A673 (cell line): ENCODE measurements at regions not wholly inside any gene's neighbourhood (a gene's known extent, or its start where the extent isn't known, plus 50 kb on each side); places are given as distances from the start of the nearest gene placed in this dataset.

Source experiments
- CTCF ChIP-seq: fragments of 300-800, 200-600 bp; sonication (generic); conservative IDR thresholded peaks from 2 replicates; pipeline ENCODE4 v1.5.1; 2017; ENCODE audit warnings: low read depth, mild to moderate bottlenecking, antibody characterized with exemption, low read length, moderate library complexity, mixed read lengths
- EZH2 ChIP-seq: fragments of 200-600 bp; sonication (generic); IDR thresholded peaks from 2 replicates; pipeline ENCODE4 v1.6.1; 2017; ENCODE audit warnings: borderline replicate concordance, low read depth, mild to moderate bottlenecking, mixed read lengths, antibody characterized with exemption, low read length; ENCODE audit not compliant: poor library complexity, severe bottlenecking

GRCh38 chr13:73603646-73604045 lies 530.6 kb downstream of the KLF12 start:
- no peak for TF ChIP-seq CTCF
- no peak for TF ChIP-seq EZH2
